GM12865 (cell line): ENCODE measurements at regions not wholly inside any gene's neighbourhood (a gene's known extent, or its start where the extent isn't known, plus 50 kb on each side); places are given as distances from the start of the nearest gene placed in this dataset.

Experiments used
- DNase-seq: peaks from one replicate; pipeline ENCODE4 v3.0.0; 2010; ENCODE audit warnings: low read depth
- H3K4me3 ChIP-seq: 2 replicates; pipeline ENCODE4 v1.5.1; 2011; ENCODE audit warnings: mild to moderate bottlenecking, low read depth, low read length, control low read depth
- CTCF ChIP-seq: IDR thresholded peaks from 2 replicates; pipeline ENCODE4 v1.5.1; 2011; ENCODE audit warnings: low read length, control low read depth, low read depth, inconsistent platforms; ENCODE audit not compliant: insufficient read depth; ENCODE audit errors: missing control alignments

DNA sequence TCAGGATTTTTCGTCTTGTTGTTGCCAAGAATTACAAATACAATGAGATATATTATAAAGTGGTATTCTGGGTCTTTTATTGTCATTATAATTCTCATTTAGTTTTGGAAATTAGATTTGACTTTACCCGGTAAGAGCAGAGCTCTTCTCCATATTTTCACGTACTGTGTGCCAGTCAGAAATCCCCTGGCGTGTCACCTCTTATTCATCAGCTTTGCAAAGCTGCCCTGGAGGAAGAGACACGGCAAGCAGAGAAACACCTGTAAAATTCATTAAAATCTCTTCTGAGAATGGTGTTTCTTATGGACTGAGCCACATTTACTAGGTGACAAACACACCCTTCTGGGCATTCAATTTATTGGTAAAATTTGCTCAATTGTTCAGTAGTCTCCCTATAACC is 440.4 kb downstream of the HINT1 start:
- no peak for TF ChIP-seq CTCF
- DNase-seq = no peak
- no peak overlapping the region for H3K4me3 ChIP-seq

DNA sequence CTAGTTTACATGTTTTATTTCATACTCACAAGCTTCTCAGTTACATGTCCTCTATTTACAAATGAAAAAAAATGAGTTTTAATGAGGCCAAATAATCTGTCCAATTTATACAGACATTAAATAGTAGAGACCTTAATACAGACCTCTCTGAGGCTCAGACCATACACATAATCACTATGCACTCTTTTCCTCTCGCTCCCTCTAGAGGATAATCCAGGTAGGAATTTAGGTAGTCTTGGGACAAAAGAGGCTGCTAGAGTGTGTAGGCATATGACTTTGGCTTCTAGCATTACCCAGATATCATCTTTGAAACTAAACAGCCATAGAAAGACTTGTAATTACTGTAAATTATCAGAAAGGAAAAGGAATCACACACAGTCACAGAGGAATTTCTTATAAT is 444.7 kb downstream of the HINT1 start:
- TF ChIP-seq CTCF = peak; percentile 10
- DNase-seq = no peak
- H3K4me3 ChIP-seq = no peak overlapping the region

GRCh38 chr5:130715541-130715940 is 449.5 kb downstream of the HINT1 start:
- H3K4me3 ChIP-seq = no peak overlapping the region
- no peak for TF ChIP-seq CTCF
- DNase-seq = no peak

GRCh38 chr5:130714200-130714599 is 450.9 kb downstream of the HINT1 start:
- TF ChIP-seq CTCF = no peak
- no peak for DNase-seq

GRCh38 chr5:130712324-130712723 is 452.7 kb downstream of the HINT1 start:
- no peak for DNase-seq
- H3K4me3 ChIP-seq = no peak overlapping the region
- TF ChIP-seq CTCF = no peak

More at GRCh38 chr5:130714200-130714599, 450.9 kb downstream of the HINT1 start:
- no peak overlapping the region for H3K4me3 ChIP-seq

GRCh38 chr5:130710596-130710995 is 454.5 kb downstream of the HINT1 start:
- no peak for TF ChIP-seq CTCF
- no peak overlapping the region for H3K4me3 ChIP-seq
- DNase-seq = no peak

DNA sequence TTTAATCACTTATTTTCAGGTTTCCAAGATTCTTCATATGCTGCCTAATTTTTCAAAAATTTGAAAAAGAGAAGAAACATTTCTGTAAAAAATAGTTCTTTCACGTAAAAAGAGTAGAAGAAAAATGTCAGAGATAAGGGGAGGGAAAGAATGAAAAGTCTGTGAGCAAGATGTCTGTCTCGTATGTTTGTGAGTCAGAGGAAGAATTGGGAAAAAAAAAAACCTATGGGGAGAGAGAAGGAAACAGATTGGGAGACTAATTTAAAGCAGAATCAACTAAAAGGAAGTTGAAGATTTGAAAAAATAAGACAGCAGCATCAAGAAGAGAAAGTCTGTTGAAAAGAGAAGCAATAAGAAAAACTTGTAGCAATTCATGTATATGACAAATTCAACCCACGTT is 456.3 kb downstream of the HINT1 start:
- no peak for TF ChIP-seq CTCF
- DNase-seq = no peak
- no peak overlapping the region for H3K4me3 ChIP-seq
